ENCODE measurements at regions not wholly inside any gene's neighbourhood (a gene's known extent, or its start where the extent isn't known, plus 50 kb on each side); places are given as distances from the start of the nearest gene placed in this dataset.

DNA sequence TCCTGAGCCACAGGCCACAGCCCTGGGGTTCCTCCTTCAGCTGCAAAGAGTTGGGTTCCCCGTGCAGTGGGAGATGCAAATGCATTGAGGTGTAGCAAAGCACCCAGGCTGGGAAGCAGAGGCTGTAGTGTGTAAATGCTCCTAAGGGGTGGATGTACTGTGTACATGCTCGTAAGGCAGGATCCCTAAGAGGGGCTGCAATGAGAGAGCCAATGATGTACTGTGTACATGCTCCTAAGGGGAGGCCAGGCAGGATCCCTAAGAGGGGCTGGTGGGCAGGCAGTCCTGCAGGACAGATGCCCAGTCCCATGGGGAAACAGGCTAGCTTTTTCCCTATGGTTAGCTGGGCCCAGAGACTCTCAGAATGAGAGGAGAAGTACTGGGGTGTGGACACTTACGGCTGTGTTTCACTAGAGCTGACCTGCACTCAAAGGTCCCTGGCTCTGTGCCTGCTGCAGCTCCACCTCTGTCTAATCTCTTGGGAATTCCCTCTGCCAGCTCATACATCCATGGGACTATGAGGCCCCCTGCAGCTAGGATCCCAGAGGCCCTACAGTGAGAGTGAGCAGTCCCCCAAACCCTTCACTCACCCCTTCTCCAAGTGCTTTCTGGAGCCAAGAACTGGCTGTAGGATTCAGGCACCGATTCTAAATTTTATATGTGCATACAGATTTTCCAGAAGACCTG, 261.9 kb upstream of the LUZP2 start:
- TF ChIP-seq EZH2 (IDR thresholded peaks at IDR 0.05; ENCODE audit: insufficient read depth, poor library complexity, severe bottlenecking): no peak
- no peak for TF ChIP-seq EZH2phosphoT487 (IDR thresholded peaks at IDR 0.05; ENCODE audit: insufficient read depth, low read depth)

Measured in GM23248 (cell line).